ENCODE measurements at regions not wholly inside any gene's neighbourhood (a gene's known extent, or its start where the extent isn't known, plus 50 kb on each side); places are given as distances from the start of the nearest gene placed in this dataset.

DNA sequence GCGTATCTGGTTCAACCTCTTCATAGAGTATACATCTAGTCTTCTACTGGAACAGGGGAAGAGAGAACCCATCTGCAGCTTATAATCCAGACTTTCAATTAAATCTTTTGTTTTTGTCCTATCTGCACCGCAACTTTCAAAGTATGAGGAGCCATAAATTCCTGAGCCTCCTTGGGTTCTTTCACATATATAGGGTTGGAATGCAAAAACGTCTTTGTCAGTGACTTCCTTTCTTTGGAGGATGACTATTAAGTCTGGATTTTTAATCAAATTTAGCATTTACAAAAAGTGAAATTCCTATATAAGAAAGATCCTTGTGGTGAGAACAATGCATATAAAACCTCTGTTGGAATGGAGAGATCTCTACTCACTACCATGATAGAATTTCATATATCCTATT is 370.8 kb downstream of the TMEM38B start:
- DNase-seq (ENCODE audit: extremely low read depth, low read depth): no peak
- no peak overlapping the region for H3K4me3 ChIP-seq (replicated peaks; ENCODE audit: low read depth, low read length)
- TF ChIP-seq, protein P1, sequence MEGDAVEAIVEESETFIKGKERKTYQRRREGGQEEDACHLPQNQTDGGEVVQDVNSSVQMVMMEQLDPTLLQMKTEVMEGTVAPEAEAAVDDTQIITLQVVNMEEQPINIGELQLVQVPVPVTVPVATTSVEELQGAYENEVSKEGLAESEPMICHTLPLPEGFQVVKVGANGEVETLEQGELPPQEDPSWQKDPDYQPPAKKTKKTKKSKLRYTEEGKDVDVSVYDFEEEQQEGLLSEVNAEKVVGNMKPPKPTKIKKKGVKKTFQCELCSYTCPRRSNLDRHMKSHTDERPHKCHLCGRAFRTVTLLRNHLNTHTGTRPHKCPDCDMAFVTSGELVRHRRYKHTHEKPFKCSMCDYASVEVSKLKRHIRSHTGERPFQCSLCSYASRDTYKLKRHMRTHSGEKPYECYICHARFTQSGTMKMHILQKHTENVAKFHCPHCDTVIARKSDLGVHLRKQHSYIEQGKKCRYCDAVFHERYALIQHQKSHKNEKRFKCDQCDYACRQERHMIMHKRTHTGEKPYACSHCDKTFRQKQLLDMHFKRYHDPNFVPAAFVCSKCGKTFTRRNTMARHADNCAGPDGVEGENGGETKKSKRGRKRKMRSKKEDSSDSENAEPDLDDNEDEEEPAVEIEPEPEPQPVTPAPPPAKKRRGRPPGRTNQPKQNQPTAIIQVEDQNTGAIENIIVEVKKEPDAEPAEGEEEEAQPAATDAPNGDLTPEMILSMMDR (IDR thresholded peaks at IDR 0.05; ENCODE audit: low read depth, low read length, missing control alignments): no peak

DNA sequence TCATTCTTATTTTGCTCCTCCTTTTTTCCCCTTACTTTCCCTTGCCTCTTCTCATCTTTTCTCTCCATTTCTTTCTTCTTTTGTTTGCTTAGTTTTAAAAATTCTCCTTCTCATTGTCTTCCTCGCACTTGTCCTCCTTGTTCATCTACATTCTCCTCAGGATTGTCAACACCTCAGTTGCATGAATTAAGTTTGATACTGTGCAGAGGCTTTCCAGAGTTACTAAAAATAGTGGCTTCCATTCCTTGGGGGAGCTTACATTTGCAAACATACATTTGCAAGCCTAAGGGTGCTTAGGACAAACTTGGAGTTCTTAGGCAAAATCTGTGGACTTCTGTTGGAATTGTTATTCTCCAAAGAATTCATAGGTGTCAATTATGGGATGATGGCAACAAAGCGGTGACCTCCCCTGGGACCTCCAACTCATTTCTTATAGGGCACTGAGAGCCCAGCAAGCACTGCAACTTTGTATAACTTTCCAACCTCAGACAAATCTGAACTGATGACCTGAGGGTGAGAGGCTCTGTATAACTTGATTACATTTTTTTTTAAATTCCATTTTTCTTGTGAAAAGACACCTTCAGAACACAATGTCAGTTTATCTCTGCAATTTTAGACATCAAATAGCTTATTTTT is 371.4 kb downstream of the TMEM38B start:
- no peak for DNase-seq (ENCODE audit: extremely low read depth, low read depth)
- no peak overlapping the region for H3K4me3 ChIP-seq (replicated peaks; ENCODE audit: low read depth, low read length)
- TF ChIP-seq, protein P1 (IDR thresholded peaks at IDR 0.05; ENCODE audit: low read depth, low read length, missing control alignments): no peak

DNA sequence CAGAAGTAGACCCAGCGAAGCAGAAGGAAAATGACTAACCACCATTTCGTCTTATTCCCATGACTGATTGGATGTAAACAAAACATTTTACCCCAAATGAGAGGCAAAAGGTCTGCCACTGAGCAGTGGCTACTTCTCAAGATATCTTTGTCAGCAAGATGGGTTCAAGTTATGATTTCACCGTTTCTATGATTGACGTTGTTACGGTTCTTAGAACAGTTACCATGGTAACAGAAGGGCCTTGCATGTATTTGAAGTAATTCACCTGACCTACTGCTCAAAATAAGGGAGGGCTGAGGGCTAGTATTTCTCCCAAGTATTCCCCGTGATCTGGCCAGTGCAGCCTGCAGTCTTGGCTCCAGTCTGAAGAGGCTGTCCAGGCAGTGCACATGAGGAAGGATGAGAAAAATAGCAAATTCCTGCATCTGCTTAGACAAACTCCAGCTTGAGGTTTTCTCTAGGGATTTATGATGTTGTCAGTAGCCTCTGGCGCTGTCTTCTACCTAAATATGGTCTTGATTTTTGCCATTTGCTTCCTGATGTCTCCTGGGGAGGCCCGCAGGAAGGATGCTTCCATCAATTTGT is 372.7 kb downstream of the TMEM38B start:
- TF ChIP-seq, protein P1 (IDR thresholded peaks at IDR 0.05; ENCODE audit: low read depth, low read length, missing control alignments): no peak
- DNase-seq (ENCODE audit: extremely low read depth, low read depth): no peak
- no peak overlapping the region for H3K4me3 ChIP-seq (replicated peaks; ENCODE audit: low read depth, low read length)

DNA sequence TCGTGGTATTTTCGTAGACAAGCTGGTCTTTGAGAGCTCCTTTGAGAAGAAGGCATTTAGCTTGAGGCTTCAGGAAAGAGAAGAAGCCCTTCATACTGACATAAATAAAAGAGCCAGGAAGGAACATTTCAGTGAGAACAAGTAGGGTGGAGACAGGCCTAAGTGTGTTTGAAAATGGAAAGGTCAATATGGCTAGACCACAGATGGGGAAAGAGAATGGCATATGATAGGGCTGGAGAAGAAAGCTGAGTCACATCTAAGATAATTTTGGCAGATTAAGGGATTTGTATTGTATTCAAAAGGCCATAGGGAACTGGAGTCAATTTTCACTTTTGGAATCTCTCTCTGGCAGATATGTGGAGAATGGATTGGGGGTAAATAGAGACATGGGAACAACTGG is 374.9 kb downstream of the TMEM38B start:
- TF ChIP-seq, protein P1 (IDR thresholded peaks at IDR 0.05; ENCODE audit: low read depth, low read length, missing control alignments): no peak
- no peak overlapping the region for H3K4me3 ChIP-seq (replicated peaks; ENCODE audit: low read depth, low read length)
- no peak for DNase-seq (ENCODE audit: extremely low read depth, low read depth)

DNA sequence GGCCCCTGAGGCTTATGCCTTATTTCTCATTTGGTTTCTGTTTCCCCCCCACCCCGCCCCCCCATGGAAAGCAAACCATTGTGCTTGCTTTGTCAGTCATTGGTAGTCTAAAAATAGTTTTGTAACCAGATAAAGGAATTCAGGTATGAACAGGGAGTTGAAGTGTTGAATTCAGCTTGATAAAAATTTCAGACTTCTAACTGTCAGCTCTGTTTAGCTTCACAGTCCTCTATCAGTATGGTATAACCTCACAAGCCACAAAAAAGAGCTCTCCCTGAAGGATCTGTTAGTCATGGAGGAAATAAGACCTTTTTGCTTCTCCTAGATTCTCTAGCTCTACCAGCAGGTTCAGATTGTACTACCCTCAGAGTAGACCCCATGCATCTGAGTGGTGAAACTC is 378.1 kb downstream of the TMEM38B start:
- no peak overlapping the region for H3K4me3 ChIP-seq (replicated peaks; ENCODE audit: low read depth, low read length)
- TF ChIP-seq, protein P1 (IDR thresholded peaks at IDR 0.05; ENCODE audit: low read depth, low read length, missing control alignments): no peak
- DNase-seq (ENCODE audit: extremely low read depth, low read depth): no peak

DNA sequence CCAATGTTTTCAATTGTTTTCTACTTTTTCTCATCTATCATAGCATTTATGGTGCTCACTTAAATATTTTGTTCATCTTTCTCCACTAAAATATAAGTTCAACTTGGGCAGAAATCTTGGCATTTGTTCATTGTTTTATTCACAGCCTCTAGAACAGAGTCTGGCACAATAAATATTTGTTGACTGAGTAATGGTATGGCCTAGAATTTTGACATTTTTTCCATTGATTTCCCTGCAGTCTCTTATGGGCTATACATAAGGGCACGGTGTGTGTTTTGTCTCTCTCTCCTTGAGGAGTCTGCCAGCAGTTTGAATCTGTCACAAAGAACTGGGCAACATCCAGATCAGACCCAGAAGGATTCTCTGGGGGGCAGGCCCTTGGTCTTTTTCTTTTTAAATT is 379.7 kb downstream of the TMEM38B start:
- no peak for DNase-seq (ENCODE audit: extremely low read depth, low read depth)
- no peak overlapping the region for H3K4me3 ChIP-seq (replicated peaks; ENCODE audit: low read depth, low read length)
- TF ChIP-seq, protein P1 (IDR thresholded peaks at IDR 0.05; ENCODE audit: low read depth, low read length, missing control alignments): no peak
